Renal pelvis (tissue), 1 donor: ENCODE measurements at regions not wholly inside any gene's neighbourhood (a gene's known extent, or its start where the extent isn't known, plus 50 kb on each side); places are given as distances from the start of the nearest gene placed in this dataset.

Experiments
- DNase-seq: peaks from one replicate; pipeline ENCODE4 v3.0.0-alpha.2; 2013

DNA sequence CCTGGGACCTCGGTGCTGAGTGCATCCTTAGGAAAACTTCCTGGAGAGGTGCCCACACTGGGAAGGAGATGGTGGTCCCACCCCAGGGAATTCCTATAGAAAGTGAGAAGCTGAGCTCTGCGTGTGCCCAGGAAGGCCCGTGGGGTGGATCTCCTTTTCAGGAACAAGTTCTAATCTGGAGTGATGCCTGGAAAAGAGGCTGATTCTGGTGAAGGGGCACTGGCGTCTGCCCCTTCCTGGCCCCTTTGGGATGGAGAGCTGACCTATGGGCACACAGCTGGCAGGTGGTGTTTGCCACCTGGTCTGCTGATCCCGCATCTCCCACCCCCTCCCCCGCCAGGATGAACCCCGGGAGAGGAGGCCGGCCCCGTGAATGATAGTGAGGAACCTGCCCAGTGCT lies 142.0 kb upstream of the RTL1 start:
- no peak for DNase-seq

DNA sequence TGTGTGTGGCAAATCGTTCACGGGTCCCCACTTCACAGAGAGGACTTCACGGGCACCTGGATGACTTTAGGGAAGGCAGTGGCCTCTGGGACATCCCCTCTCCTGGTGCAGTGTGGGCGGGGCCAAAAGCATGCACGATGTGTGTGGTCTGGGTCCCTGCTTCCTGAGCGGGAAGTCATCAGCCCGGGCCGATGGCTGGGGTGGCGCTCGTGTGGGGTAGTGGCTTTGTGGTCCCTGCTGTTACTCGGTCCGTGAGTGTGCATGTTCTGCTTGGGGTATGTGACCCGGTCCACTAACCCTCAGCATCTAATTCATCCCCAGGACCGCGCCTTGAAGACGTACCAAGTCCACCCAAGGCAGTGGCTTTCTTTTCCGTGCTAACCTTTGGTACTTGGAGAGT lies 142.5 kb upstream of the RTL1 start:
- DNase-seq: no peak

DNA sequence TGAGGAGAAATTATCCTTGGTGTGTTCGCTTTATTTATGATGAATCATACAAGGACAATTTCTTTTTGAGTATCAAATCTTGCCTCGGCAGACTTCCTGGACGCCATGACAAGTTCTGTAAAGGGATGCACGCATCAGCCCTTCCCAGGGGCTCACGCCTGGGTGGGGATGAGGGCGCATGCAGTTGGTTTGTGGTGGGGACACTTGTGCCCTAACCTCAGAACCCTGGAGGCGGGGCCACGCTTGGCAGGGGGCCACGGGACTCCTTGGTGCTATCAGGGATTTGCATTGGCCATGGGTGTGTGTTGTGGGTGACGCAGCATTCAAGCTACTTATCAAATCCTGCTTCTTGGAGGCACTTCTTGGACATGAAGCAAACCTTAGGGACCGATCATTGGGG lies 143.8 kb upstream of the RTL1 start:
- no peak for DNase-seq

DNA sequence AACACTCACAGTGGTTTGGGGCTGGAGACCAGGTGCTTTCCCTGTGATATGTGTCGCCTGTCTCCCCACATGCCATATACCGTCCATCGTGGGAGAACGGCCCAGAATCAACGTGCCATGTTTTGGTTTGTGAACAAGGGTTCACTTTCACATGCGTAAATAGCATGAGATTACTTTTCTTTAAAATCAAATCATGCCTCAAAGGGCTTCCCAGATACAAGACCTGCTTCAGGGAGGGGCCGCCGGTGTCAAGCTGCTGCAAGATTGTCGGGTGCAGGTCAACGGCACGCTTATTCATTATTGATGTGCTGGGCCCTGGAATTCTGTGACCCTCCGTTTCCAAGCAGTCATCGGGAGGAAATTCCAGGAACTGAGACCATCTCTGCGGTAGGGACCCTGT lies 145.2 kb upstream of the RTL1 start:
- DNase-seq: no peak

DNA sequence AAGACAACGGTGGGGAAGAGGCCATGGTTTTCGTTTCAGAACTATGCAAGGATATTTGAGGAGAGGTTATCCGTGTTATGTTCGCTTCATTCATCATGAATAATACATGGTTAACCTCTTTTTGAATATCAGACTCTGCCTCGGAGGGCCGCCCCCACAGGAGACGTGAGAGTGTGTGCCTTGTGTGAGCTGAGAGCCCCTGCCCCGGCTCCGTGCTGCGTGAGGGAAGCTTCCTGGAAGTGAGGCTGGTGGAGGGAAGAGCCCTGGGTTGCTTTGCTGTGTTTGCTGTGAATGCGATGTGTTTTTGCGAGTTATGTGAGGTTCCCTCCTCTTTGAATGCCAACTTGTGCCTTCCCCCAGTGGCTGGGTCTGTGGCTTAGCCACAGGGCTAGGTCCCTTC lies 146.0 kb upstream of the RTL1 start:
- DNase-seq: no peak

DNA sequence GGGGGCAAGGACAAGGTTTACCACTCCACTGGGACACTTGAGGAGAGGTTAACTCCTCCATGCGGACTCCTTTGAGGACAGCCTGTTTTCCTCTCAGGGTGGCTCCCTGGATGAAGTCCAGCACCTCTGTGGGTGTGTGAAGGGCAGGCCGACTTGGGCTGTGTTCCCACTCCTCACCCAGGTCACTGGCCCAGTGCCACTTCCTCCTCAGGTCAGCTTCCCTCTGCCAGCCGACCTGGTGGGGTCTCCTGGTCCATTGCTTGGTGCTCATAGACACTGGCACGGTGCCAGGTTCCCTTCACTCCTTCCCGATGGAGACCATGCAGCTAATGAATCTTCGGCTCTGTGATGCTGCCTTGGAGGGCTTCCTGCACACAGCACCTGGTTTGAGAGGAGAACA lies 146.4 kb upstream of the RTL1 start:
- DNase-seq: no peak

DNA sequence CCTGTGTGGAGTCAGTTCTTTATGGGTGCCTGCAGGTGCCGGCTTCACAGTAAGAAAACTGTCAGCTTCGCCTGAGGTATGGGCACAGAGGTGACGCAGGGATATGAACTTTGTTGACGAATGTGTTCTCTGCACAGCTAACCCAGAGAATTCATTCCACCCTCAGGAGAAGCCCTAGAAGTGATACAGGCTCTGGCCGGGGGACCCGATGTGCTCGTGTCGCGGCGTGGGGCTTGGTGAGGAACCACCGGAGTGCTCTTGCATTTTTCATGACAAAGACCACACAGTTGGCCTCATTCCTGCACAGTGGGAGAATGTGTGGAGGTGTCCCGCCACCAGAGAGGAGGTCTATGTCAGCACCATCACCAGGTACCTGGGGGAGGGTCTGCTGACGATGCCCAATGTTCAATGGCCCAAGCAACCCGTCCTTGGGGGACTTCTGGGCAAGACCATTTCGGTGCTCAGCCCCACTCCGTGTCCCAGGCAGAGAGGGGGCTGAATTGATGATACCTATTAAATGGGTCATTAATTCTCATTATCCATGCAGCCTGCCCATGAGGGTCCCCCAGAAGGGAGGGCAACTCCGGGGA lies 147.5 kb upstream of the RTL1 start:
- no peak for DNase-seq

DNA sequence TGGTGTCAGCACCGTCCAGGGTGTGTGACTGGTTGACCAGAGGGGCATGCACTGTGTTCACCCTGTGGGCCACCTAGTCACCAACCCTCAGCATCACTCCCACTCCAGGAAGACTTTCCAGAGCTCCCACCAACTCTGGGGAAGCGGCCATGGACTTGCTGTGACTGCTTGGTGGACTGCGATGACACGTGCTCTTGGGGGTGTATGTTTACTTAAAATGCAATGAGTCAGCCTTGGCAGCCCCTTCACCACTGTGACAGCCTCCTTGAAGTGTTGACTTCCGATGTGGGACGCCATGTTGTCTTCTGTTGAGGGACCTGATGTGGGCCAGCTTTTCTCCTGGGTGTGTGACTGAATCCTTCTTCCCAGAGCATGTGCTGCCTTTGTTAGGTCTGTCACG lies 151.1 kb upstream of the RTL1 start:
- no peak for DNase-seq

DNA sequence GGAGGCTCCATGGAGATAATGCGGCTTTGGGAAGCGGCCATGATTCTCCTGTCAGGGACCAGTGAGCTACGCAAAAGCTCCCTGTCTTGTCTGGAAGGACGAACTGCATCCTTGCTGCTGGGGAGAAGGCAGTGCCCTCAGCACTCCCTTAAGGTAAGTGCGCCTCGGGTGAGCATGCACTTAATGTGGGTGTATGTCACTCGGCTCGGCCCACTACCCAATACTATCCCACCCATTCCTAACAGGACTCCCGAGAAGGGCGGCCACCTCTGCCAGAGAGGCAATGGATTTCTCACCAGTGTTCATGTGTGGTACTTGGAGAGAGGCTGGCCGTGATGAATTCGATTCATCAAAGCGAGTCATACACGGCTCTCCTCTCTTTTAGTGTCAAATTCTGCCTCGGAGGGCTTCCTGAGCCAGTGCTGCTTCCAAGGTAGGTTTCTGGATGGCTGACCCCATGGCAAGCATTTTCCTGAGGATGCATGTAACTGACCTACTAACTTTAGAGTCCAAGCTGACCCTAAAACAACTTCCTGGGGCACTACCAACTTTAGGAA lies 151.7 kb upstream of the RTL1 start:
- no peak for DNase-seq

DNA sequence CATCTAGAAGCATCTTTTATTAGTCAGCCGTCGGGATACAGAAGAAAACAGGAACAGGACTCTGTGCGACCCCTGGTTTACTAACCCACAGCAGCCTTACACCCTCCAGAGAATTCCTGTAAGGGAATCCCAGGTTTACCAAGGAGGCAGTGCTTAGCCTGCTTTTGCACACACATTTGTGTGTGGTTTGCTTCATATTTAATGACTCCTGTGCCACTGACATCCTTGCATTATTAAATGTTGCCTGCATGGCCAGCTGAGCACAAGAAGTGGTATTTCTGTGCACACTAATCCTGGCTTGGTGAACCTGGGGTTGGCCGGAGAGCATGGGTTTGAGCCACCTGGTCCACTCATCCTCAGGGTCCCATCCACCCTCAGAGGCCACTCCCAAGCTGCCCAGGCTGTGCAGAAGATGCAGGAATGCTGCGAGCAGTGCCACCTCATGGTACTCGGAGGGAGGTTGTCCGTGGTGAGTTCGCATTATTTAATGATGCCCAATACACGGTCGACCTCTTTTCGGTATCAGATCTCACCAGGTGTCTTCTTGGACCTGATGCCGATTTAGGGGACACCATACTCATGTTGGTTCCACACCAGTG lies 152.4 kb upstream of the RTL1 start:
- DNase-seq: no peak

DNA sequence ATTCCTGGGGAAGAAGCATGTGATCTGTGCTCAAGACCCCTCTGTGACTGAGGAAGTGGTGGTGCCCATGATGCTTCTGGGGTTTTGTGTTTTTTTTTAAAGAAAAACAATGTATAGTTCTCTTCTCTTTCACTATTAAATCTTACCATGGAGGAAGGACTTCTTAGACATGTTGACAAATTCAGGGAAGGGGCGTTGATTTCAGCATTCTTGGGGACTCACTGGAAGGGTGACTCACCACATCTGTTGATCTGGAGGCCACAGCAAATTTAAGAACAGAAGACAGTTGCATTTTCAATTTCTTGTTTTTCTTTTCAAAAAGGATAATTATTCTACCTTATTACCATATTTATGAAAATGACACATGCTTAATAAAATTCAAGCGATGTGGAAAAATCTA lies 152.9 kb upstream of the RTL1 start:
- DNase-seq: no peak

DNA sequence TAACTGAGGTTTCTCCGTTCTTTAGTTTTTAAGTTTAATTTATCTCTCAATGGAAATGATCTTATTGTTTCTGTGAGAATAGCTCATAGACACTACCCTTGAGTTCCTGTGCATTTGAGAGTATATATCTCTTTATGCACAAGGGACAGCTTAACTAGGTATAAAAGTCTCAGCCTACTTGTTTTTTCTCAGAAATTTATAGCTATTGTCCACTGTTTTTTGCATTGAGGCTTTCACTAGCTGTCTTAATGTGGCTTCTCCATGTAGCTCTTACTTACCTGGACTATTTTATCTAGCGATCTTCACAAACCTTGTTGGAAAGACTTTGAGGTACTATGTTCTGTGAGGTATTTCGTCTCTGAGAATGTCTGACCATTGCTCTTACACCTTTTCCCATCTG lies 153.9 kb upstream of the RTL1 start:
- no peak for DNase-seq

DNA sequence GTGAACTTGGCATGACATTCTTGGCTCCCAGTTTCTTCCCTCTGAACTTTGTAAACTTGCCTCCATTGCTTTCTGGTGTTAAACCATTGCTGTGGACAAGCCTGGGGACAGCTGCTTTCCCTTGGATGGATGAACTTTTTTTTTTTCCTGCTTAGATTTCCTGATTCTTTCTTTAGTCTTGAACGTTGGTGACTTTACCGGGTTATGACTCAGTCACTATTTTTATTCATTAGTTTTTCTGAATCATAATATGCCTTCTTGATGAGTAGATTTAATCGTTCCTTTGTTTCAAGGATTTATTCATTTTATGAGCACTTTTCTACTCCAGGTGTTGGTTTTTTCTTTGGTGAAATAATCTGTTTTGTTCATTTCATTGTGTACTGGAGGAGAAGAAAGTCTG lies 155.0 kb upstream of the RTL1 start:
- DNase-seq: no peak

DNA sequence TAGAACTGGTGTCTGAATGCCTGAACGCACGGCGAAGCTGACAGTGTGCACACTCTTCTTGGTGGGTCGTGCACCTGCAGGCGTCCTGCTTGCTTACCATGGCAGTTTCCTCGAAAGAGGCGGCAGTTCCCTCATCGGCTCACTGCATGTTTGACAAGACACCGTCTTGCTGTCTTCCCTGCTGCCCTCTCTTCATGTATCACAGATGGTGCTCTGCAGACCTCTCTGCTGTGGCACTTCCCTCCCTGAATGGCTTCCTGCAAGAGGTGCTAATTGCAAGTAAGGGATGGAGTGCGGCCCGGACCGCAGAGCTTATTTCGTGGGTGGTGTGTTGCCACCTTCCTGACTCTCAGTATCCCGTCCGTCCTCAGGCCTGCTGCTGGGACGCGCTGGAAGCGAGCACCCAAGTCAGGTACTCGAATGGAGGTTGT lies 156.7 kb upstream of the RTL1 start:
- no peak for DNase-seq

DNA sequence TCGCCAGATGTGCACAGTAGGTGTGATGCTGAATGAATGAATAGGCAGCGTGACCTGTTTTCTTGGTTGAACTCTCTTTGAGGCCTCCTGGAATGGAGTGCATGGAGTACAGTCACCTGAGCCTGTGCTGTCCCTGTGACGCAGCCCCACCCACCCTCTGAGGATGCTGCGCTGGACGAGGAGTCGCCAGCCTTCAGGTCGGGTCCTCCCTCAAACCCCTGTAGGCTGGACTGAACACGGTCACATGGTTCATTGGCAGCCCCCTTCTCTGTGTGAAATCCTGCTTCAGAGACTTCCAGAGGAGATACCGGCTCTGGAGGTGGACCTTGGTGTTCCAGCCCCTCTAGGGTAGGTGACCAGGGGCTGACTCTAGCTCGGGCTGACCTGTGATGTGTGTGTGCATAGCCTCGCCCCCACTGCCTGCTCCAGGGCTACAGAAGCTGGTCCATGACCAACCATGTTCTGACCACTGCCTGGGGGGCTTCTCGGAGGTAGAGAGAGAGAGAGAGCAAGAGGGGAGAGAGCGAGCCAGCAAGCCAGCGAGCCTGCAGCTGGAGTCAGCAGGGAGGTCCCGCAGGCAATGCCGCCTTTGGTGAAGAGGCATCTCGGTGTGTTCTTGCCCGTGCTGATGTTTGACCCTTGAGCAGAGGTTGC lies 158.0 kb upstream of the RTL1 start:
- no peak for DNase-seq

DNA sequence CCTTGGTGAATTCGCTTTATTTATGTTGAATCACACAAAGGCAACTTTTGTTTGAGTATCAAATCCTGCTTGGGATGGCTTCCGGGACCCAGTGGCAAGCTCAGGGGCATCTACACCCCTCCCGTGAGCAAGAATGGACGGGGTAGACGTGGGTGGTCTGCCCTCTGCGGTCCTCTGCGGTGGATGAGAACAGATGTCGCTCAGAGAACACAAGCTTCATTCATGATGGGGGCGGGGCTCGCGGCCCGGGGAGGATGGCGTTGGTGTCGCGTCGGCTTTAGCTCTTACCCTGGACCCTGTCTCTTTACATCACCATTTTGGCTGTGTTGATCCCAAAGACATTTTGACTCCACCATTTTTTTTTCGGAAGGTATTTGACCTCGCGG lies 158.5 kb upstream of the RTL1 start:
- no peak for DNase-seq

DNA sequence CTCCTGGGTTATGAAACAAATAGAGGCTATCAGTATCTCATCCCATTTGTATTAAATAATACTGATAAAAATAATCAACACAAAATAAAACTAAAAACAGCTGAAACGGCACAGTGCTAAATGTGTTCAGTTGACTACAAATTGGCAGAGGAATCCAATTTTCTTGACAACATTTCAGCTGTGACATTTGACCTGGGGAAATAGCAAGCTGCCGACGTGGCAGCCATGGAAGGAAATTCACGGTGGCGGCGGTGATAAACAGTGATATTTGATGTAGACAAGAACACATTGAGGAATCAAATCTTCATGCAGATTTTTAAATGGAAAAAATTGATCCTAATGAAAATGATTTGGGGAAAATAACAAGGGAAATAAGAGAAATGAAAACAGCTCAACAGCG lies 159.1 kb upstream of the RTL1 start:
- no peak for DNase-seq

DNA sequence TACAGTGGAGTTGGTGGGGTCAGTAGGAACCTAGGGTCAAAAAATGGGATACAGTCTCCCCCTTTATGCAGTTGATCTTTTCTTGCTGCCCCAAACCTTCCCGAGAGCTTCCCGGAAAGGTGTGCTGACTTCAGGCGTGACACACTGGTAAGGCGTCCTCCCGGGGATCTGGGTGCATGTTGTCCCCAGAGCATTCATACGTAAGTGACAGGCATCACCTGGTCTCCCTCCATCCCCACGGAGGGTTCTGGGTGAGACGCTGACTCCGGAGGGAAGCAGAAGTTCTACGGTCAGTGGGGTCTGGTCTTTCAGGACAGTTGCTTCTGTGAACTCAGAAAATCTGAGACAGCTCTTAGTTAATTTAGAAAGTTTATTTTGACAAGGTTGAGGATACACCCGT lies 159.6 kb upstream of the RTL1 start:
- DNase-seq: no peak

DNA sequence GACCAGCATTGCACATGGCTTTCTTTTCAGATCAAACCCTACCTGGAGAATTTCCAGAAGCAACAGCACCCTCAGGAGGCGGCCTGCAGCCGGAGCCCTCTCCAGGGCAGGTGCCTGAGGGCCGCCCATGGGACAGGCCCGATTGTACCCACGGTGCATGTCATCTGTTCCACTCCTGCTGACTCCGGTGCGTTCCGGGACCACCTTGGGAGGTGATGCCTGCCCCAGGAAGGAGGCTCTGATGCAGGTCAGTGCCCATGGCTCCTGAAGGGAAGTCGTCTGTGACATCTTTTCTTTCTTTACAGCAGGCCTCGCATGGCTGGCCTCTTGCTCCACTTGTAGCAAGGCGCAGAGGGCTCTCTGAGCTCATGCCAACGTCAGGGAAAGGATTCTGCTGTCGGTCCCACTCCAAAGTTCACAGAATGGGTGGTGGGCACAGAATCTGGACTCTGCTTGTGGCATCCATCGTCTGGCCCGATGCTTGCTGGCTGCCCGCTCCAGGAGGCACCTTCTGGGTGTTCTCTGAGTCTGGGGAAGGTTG lies 160.7 kb upstream of the RTL1 start:
- no peak for DNase-seq

DNA sequence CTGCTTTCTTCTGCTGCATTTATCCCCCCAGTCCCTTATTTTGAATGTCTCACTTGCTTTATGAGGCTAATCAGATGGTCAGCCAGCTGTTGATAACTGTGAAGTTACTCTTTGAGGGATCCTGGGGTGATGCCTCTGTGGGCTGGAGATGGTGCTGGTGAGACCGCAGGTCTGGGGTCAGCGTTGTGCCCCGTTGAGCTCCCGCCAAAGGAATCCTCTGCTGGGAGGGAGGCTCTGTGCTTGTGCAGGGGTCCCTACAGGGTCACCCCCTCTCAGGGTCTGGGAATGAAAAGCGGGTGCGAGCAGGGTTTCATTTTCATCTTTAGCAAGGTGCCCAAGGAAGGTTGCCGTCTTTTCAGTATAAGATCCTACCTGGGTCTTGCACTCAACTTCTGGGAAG lies 161.2 kb upstream of the RTL1 start:
- DNase-seq: no peak

DNA sequence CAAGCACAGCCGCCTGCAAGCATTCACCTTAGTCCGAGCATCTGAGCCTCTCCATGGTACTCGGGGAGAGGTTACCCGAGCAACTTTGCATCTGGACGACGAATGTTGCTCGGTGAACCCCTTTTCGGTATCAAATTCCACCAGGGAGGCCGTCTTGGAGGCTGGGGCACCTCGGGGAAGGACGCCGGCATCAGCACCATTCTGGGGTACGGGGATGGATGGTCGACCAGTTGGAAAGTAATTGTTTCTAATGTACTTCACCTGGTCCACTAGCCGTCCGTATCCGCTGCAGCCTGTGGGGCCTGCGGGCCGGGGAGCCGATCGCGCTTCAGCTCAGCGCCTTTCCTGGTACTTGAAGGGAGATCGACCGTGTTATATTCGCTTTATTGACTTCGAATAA lies 161.7 kb upstream of the RTL1 start:
- DNase-seq: no peak

DNA sequence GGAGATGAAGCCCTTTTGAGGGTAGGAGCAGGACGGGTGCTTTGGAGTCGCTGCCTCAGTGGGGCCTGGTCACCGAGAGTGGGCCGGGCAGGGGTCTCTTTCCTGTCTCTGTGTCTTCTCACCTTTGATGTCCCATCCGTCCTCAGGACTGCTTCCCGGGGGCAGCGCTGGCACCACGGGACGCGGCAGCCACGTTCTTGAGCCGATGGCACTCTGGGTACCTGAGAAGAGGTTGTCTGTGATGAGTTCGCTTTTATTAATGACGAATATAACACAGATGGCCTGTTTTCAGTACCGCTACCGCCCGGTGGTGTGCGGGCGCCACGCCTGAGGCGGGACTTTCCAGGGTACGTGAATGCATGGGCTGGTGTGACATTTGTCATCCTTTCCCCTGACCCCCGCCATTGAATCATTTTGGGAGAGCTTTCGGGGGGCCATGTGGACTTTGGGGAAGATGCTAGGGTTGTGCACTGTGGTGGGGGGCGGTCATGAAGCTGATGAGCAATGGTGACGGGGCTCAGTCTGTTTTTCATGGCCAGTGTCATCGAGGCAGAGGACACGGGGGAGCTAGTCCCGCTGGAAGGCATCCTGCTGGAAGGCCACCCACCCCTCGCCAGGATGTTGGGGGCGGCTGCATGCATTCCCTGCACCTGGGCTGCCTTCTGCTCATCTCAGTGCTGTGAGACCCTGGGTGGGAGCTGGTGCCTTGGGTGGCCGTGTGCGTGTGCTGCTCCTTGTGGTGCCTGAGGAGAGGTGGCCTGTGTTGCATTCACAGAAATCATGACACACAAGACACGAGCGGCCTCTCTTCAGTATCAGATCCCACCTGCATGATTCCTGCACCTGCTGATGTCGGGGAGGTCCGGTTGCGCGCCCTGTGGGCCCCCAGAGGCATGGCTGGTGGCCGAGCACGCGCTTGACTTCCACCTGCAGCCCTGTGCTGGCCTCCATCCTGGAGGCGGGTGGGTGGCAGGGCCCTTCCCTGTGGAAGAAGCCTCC lies 162.5 kb upstream of the RTL1 start:
- no peak for DNase-seq
